ENCODE measurements at regions not wholly inside any gene's neighbourhood (a gene's known extent, or its start where the extent isn't known, plus 50 kb on each side); places are given as distances from the start of the nearest gene placed in this dataset.
"Not testable (repeated sequence)": the region's sequence is repeated elsewhere in the genome, so short reads cannot be mapped to it uniquely, and the experiment has no call there.

GRCh38 chr18:41113885-41114482 is 841.0 kb upstream of the PIK3C3 start:
- no peak for DNase-seq

DNA sequence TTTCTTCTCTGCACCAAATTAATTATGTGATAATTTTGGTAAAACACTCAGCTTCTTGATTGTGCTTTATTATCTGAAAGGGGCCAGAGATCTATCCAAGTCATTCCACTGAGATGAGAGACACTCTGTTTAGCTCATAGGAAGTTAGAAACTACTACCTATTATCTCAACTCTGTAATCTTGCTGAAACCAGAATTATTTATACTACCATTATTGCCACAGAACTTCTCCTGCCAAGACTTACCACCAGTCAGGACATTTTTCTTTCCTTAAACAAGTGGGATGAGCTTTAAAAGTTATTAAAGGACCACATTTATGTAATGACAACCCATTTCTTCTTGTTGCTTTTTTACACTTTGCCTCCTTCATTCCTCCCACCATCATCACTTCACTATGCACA is 855.6 kb upstream of the PIK3C3 start:
- DNase-seq, result no peak

GRCh38 chr18:41096504-41096903 is 858.5 kb upstream of the PIK3C3 start:
- peak; percentile 8 for DNase-seq

GRCh38 chr18:41077076-41077475 is 878.0 kb upstream of the PIK3C3 start:
- DNase-seq, result no peak

- DNase-seq, result no peak
These were observed 879.8 kb upstream of the PIK3C3 start for GRCh38 chr18:41075212-41075611.

GRCh38 chr18:41073372-41073954 is 881.6 kb upstream of the PIK3C3 start:
- DNase-seq, result no peak

DNA sequence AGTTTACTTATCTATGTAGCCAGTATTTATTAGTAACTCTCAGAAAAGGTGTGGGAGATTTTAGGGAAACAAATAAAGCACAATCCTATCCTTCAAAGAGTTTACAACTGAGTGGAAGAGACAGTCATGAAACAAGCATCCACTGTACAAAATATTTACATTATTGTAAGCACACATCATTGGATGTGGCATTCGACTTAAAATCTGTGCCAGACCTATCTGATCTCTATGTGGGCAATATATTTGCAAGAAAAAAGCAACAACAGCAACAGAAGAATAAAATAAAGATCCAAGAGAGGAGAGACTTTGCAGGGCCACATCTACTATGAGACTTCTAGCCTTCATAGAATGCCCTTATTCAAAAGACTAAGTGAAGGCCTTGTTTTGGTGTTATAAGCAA is 882.1 kb upstream of the PIK3C3 start:
- no peak for DNase-seq

DNA sequence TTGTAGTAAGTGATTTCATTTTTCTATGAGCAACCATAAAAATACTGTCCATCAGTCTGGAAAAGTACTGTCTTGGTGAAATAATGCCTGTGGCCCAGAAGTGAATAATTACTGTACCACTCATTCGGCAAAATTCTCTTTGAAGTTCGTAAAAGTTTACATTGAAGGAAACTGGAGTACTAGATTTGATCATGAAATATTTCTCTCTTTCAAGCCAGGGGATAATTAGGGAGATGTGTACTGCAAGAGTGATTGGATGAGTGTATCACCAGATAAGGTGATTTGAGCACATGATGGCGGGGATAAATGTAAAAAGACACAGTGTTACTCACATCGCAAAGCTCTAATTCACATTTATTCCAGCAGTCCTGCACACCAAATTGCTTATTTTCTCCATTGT is 883.2 kb upstream of the PIK3C3 start:
- DNase-seq, result no peak

- DNase-seq, result no peak
These were observed 885.9 kb upstream of the PIK3C3 start for GRCh38 chr18:41069167-41069566.

- no peak for DNase-seq
These were observed 890.1 kb upstream of the PIK3C3 start for GRCh38 chr18:41064916-41065315.

- no peak for DNase-seq
These were observed 894.1 kb upstream of the PIK3C3 start for GRCh38 chr18:41060967-41061366.

GRCh38 chr18:41059126-41059415 is 896.0 kb upstream of the PIK3C3 start:
- no peak for DNase-seq

DNA sequence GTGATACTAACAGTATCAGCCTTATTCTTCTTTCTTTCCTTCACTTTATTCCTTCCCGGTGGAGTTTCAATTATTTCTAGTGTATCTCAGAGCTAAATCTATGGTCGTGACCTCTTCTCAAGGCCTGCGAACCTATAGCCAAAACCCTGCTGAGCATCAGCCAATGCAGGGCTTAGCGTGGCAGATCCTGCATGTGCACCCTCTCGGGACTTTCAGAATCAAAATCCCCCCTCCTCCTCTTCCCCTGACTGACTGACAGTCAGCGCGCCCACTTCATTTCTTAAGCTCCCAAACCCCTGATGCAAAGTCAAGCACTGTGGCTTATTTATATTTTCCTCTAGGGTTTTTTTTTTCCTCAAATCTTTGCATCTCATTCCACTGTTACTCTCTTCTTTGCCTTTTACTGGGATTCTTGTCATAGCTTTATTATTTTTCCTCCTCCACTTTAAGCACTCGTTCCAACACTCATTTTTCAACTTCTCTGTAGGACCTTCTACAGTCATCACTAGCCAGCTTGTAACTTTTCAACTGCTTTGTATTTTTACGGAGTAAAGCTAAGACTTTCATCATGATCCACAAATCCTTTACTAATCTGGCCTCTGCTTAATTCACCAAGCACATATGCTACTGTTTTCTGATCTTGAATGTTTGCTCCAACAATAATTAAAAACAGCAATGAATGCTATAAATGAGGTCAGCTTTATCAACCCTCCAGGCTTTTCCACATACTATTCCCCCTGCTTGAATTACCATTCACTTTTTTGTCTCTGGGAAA is 896.5 kb upstream of the PIK3C3 start:
- DNase-seq, result no peak

GRCh38 chr18:41052625-41053024 is 902.4 kb upstream of the PIK3C3 start:
- DNase-seq, result no peak

DNA sequence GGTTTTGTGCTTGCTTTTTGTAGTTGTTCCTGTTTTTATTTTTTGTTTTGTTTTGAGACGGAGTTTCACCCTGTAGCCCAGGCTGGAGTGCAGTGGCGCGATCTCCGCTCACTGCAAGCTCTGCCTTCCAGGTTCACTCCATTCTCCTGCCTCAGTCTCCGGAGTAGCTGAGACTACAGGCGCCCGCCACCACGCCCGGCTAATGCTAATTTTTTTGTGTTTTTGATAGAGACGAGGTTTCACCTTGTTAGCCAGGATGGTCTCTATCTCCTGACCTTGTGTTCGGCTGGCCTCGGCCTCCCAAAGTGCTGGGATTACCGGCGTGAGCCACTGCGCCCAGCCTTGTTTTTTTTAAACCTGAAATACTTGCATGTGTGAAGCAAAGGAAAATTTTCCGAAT is 908.8 kb upstream of the PIK3C3 start:
- not testable (repeated sequence) for DNase-seq

DNA sequence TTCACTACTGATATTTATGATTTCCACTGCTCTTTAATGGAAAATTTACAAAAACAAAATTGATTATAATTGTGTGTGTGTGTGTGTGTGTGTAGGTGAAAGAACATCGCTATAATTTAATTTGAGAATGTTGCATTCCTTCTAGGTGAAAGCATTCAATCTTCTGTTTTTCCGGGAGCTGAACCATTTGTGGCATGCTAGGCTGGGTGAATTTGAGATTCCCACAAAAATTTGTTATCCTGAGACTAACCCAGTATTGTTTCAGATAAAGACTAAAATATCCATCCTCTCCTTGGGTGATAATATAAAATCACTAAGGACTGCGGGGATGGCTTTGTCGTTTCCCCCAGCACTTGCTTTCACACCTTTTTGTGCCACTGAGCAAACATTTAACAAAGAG is 911.2 kb upstream of the PIK3C3 start:
- no peak for DNase-seq

DNA sequence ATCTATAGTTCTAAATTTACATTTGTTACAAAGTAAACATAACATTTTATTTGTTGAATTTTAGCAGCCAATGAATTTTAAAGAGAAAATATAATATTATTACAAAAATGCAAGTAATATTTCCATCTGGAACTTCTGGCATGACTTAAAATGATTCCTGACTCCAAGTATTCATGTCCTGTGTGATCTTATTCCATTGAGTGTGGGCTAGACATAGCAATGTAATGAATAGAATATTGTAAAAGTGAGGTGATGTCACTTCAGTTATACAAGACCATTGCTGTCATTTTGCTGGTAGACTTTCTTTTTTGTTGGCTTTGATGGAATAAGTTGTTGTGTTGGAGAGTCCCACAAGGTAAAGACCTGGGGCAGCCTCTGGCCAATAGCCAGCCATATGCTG is 912.2 kb upstream of the PIK3C3 start:
- DNase-seq, result no peak

DNA sequence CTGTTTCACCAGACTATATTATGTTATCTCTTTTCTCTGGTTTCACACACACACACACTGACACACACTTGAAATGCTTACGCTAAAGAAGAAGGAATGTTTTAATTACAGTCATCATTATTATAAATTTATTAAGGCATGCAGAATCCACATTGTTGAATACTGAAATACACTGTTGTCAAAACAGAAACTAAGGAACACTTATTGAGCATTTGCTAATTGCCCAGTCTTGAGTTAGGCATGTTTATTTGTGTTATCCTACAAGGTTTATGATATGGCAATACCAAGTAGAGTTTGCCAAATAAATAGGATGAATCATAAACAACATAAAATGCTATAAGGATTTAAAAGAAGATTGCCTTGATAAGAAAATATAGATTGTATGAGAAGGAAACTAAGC is 917.0 kb upstream of the PIK3C3 start:
- no peak for DNase-seq

- DNase-seq, result no peak
These were observed 918.7 kb upstream of the PIK3C3 start for GRCh38 chr18:41036346-41036745.

- DNase-seq, result no peak
These were observed 920.6 kb upstream of the PIK3C3 start for GRCh38 chr18:41034413-41034812.

DNA sequence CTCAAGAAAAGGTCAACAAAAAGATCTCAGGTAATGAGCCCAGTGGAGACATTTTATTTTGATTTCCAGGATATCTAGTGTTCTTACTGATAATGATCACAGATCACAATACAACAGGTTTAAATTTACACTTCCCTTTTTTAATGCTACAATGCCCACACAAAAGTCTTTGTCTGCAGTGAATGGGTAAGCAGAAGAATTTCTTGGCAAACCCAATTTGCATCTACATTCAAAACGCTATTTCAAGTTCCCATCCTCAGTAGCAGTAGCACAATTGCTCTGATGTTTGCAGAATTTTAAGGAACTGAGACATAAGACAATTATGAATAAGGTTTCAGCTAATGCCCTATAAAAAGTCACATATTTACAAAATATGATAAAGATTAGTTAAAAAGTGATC is 929.4 kb upstream of the PIK3C3 start:
- no peak for DNase-seq

- no peak for DNase-seq
These were observed 930.2 kb upstream of the PIK3C3 start for GRCh38 chr18:41024792-41025191.

GRCh38 chr18:41022484-41022883 is 932.5 kb upstream of the PIK3C3 start:
- DNase-seq, result no peak

DNA sequence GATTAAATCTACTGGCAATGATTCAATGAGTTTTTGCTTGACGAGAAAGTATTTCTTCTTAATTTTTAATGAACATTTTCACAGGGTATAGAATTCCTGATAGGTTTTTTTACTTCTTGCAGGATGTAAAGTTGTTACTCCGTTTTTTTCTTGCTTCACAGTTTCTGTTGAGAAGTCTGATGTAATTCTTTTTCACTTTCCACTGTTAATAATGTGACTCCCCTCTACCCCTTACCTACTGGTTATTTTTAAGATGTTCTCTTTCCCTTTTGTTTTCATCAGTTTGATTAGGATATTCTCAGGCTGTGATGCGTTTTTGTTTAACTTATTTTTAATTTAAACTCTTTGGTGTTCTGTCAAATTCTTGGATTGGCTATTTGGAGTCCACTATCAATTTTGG is 933.9 kb upstream of the PIK3C3 start:
- no peak for DNase-seq

GRCh38 chr18:41012194-41012593 is 942.8 kb upstream of the PIK3C3 start:
- no peak for DNase-seq
